ENCODE measurements at regions not wholly inside any gene's neighbourhood (a gene's known extent, or its start where the extent isn't known, plus 50 kb on each side); places are given as distances from the start of the nearest gene placed in this dataset.

- H3K4me1 ChIP-seq: no peaks in the 10 kb centered on the region
- Mint-ChIP-seq H3K27ac (ENCODE audit: unreplicated experiment) (no peak overlapping the region), H3K36me3 (ENCODE audit: insufficient read depth, unreplicated experiment) (no peaks in the 10 kb centered on the region), H3K4me3 (ENCODE audit: unreplicated experiment) (no peak overlapping the region), H3K4me1 (ENCODE audit: low read depth, unreplicated experiment) (no peaks in the 10 kb centered on the region), H3K9me3 (ENCODE audit: unreplicated experiment) (peaks cover 11% of the 10 kb centered on the region), H3K27me3 (ENCODE audit: insufficient read depth, unreplicated experiment) (peaks cover 6% of the 10 kb centered on the region)
- DNase-seq: no peak
- no peaks in the 10 kb centered on the region for H3K36me3 ChIP-seq (ENCODE audit: control insufficient read depth, insufficient read depth, low read length)
- intact Hi-C loops (cut with micrococcal nuclease; ENCODE audit: unreplicated experiment): no loop called here
- H3K27me3 ChIP-seq (replicated peaks; ENCODE audit: control insufficient read depth, insufficient read depth, low read length): no peaks in the 10 kb centered on the region
- ChIA-PET POLR2A (no interaction called here), CTCF (no interaction called here)
- TF ChIP-seq CTCF (IDR thresholded peaks at IDR 0.05; ENCODE audit: insufficient read depth in 1 of 2, low read depth in 1 of 2, low read length in 1 of 2, severe bottlenecking in 1 of 2, unreplicated experiment in 1 of 2): no peak
- H3K9me3 ChIP-seq: no peaks in the 10 kb centered on the region
- BruUV-seq (replicated peaks): no TSS peak
- no peak overlapping the region for H3K4me3 ChIP-seq (ENCODE audit: low read depth, low read length)
Observed at GRCh38 chr3:162436826-162437225, 940.2 kb downstream of the OTOL1 start.

GRCh38 chr3:162437480-162437879, 940.9 kb downstream of the OTOL1 start:
- H3K27ac Mint-ChIP-seq (ENCODE audit: unreplicated experiment): no peak overlapping the region
- no peaks in the 10 kb centered on the region for H3K36me3 ChIP-seq (ENCODE audit: control insufficient read depth, insufficient read depth, low read length)
- no peaks in the 10 kb centered on the region for H3K36me3 Mint-ChIP-seq (ENCODE audit: insufficient read depth, unreplicated experiment)
- intact Hi-C loops (cut with micrococcal nuclease; ENCODE audit: unreplicated experiment): no loop called here
- no peaks in the 10 kb centered on the region for H3K9me3 ChIP-seq
- H3K4me1 Mint-ChIP-seq (ENCODE audit: low read depth, unreplicated experiment): no peaks in the 10 kb centered on the region
- H3K4me3 Mint-ChIP-seq (ENCODE audit: unreplicated experiment): no peak overlapping the region
- H3K4me3 ChIP-seq (ENCODE audit: low read depth, low read length): no peak overlapping the region
- H3K27me3 ChIP-seq (replicated peaks; ENCODE audit: control insufficient read depth, insufficient read depth, low read length): no peaks in the 10 kb centered on the region
- H3K9me3 Mint-ChIP-seq (ENCODE audit: unreplicated experiment): peaks cover 11% of the 10 kb centered on the region
- ChIA-PET CTCF (no interaction called here), POLR2A (no interaction called here)
- no peak for DNase-seq
- BruUV-seq (replicated peaks): no TSS peak
- no peaks in the 10 kb centered on the region for H3K4me1 ChIP-seq
- TF ChIP-seq CTCF (IDR thresholded peaks at IDR 0.05; ENCODE audit: insufficient read depth in 1 of 2, low read depth in 1 of 2, low read length in 1 of 2, severe bottlenecking in 1 of 2, unreplicated experiment in 1 of 2): no peak
- peaks cover 6% of the 10 kb centered on the region for H3K27me3 Mint-ChIP-seq (ENCODE audit: insufficient read depth, unreplicated experiment)

GRCh38 chr3:162441716-162442115, 945.1 kb downstream of the OTOL1 start:
- DNase-seq: no peak
- no peaks in the 10 kb centered on the region for H3K4me1 Mint-ChIP-seq (ENCODE audit: low read depth, unreplicated experiment)
- H3K9me3 Mint-ChIP-seq (ENCODE audit: unreplicated experiment): no peaks in the 10 kb centered on the region
- no peak for TF ChIP-seq CTCF (IDR thresholded peaks at IDR 0.05; ENCODE audit: insufficient read depth in 1 of 2, low read depth in 1 of 2, low read length in 1 of 2, severe bottlenecking in 1 of 2, unreplicated experiment in 1 of 2)
- no peaks in the 10 kb centered on the region for H3K9me3 ChIP-seq
- intact Hi-C loops (cut with micrococcal nuclease; ENCODE audit: unreplicated experiment): no loop called here
- ChIA-PET CTCF (no interaction called here), POLR2A (no interaction called here)
- no peak overlapping the region for H3K27ac Mint-ChIP-seq (ENCODE audit: unreplicated experiment)
- H3K27me3 ChIP-seq (replicated peaks; ENCODE audit: control insufficient read depth, insufficient read depth, low read length): no peaks in the 10 kb centered on the region
- H3K4me1 ChIP-seq: no peaks in the 10 kb centered on the region
- H3K36me3 Mint-ChIP-seq (ENCODE audit: insufficient read depth, unreplicated experiment): no peaks in the 10 kb centered on the region
- no peak overlapping the region for H3K4me3 Mint-ChIP-seq (ENCODE audit: unreplicated experiment)
- no peak overlapping the region for H3K4me3 ChIP-seq (ENCODE audit: low read depth, low read length)
- peaks cover 4% of the 10 kb centered on the region for H3K27me3 Mint-ChIP-seq (ENCODE audit: insufficient read depth, unreplicated experiment)
- BruUV-seq (replicated peaks): no TSS peak
- no peaks in the 10 kb centered on the region for H3K36me3 ChIP-seq (ENCODE audit: control insufficient read depth, insufficient read depth, low read length)
